ENCODE measurements at regions not wholly inside any gene's neighbourhood (a gene's known extent, or its start where the extent isn't known, plus 50 kb on each side); places are given as distances from the start of the nearest gene placed in this dataset.
A peak's percentile ranks its signal among the peaks of the same experiment; 100 is the strongest.

- TF ChIP-seq POLR2A (IDR thresholded peaks at IDR 0.05) (no peak), CTCF (IDR thresholded peaks at IDR 0.05) (no peak)
- H3K36me3 ChIP-seq (replicated peaks in 1 of 2; ENCODE audit: insufficient read depth in 1 of 2, low read depth in 2 of 2) = no peaks in the 10 kb centered on the region
- H3K4me3 ChIP-seq = no peak overlapping the region
- intact Hi-C loops (cut with DNase I) = no loop called here
- peaks cover 0 to 24% (median 0%) of the 10 kb centered on the region in 3 donors for H3K9me3 ChIP-seq
- ATAC-seq (no peak), DNase-seq (no peak)
- H3K27me3 ChIP-seq = no peaks in the 10 kb centered on the region
- 88 to 96% methylated on average over 5 of the region's 5 CpGs for WGBS, 2 donors
- no peak overlapping the region for H3K27ac ChIP-seq
- no peaks in the 10 kb centered on the region for H3K4me1 ChIP-seq
Observed at GRCh38 chr2:128710242-128710641, 391.6 kb upstream of the HS6ST1 start.

GRCh38 chr2:128710729-128711128, 392.1 kb upstream of the HS6ST1 start:
- Histone ChIP-seq H3K4me3 (no peak overlapping the region), H3K9me3 (peaks cover 0 to 24% (median 0%) of the 10 kb centered on the region in 3 donors), H3K27me3 (no peaks in the 10 kb centered on the region), H3K36me3 (replicated peaks in 1 of 2; ENCODE audit: insufficient read depth in 1 of 2, low read depth in 2 of 2) (no peaks in the 10 kb centered on the region), H3K27ac (no peak overlapping the region), H3K4me1 (no peaks in the 10 kb centered on the region)
- DNase-seq (no peak), ATAC-seq (no peak)
- TF ChIP-seq POLR2A (IDR thresholded peaks at IDR 0.05) = no peak
- no peak for TF ChIP-seq CTCF (IDR thresholded peaks at IDR 0.05)
- intact Hi-C loops (cut with DNase I) = no loop called here
- 70 to 71% methylated on average over 2 of the region's 2 CpGs for WGBS, 2 donors

GRCh38 chr2:128714285-128714684, 395.6 kb upstream of the HS6ST1 start:
- DNase-seq (peak in 1 of 4 donors; percentile 22), ATAC-seq (no peak)
- Histone ChIP-seq H3K36me3 (replicated peaks in 1 of 2; ENCODE audit: insufficient read depth in 1 of 2, low read depth in 2 of 2) (no peaks in the 10 kb centered on the region), H3K27me3 (no peaks in the 10 kb centered on the region), H3K4me3 (no peak overlapping the region), H3K9me3 (no peaks in the 10 kb centered on the region), H3K4me1 (no peaks in the 10 kb centered on the region), H3K27ac (no peak overlapping the region)
- 68 to 93% methylated on average over 4 of the region's 4 CpGs for WGBS, 2 donors
- TF ChIP-seq CTCF (IDR thresholded peaks at IDR 0.05) (no peak), POLR2A (IDR thresholded peaks at IDR 0.05) (no peak)
- intact Hi-C loops (cut with DNase I) = no loop called here

- no peaks in the 10 kb centered on the region for H3K27me3 ChIP-seq
- ATAC-seq = no peak
- no peak for DNase-seq
- H3K4me1 ChIP-seq = no peaks in the 10 kb centered on the region
- intact Hi-C loops (cut with DNase I) = no loop called here
- no peak overlapping the region for H3K27ac ChIP-seq
- no peak overlapping the region for H3K4me3 ChIP-seq
- no peaks in the 10 kb centered on the region for H3K36me3 ChIP-seq (replicated peaks in 1 of 2; ENCODE audit: insufficient read depth in 1 of 2, low read depth in 2 of 2)
- TF ChIP-seq POLR2A (IDR thresholded peaks at IDR 0.05) = no peak
- TF ChIP-seq CTCF (IDR thresholded peaks at IDR 0.05) = peak in 3 of 7 experiments; percentile 5 to 27 (median 20)
- WGBS, 2 donors = 59 to 62% methylated on average over 5 to 6 of the region's 6 CpGs
- H3K9me3 ChIP-seq = no peaks in the 10 kb centered on the region
Observed at GRCh38 chr2:128714851-128715312, 396.2 kb upstream of the HS6ST1 start.

- no peaks in the 10 kb centered on the region for H3K4me1 ChIP-seq
- DNase-seq (no peak), ATAC-seq (no peak)
- H3K27ac ChIP-seq = no peak overlapping the region
- H3K36me3 ChIP-seq (replicated peaks in 1 of 2; ENCODE audit: insufficient read depth in 1 of 2, low read depth in 2 of 2) = no peaks in the 10 kb centered on the region
- intact Hi-C loops (cut with DNase I) = no loop called here
- TF ChIP-seq CTCF (IDR thresholded peaks at IDR 0.05) = no peak
- no peak for TF ChIP-seq POLR2A (IDR thresholded peaks at IDR 0.05)
- 80 to 82% methylated on average over 7 of the region's 7 CpGs for WGBS, 2 donors
- H3K27me3 ChIP-seq = no peaks in the 10 kb centered on the region
- H3K9me3 ChIP-seq = no peaks in the 10 kb centered on the region
- no peak overlapping the region for H3K4me3 ChIP-seq
Observed at GRCh38 chr2:128715360-128715759, 396.7 kb upstream of the HS6ST1 start.
